SJCRH30 (cell line): ENCODE measurements at regions not wholly inside any gene's neighbourhood (a gene's known extent, or its start where the extent isn't known, plus 50 kb on each side); places are given as distances from the start of the nearest gene placed in this dataset.

Source experiments
- DNase-seq, 2 experiments: peaks; one replicate each; pipeline ENCODE4 v3.0.0-alpha.2; 2015 to 2020
- H3K27ac ChIP-seq: fragments of 250-450 bp; sonication (Bioruptor Pico); 2 replicates; pipeline ENCODE4 v1.5.1; 2020; ENCODE audit warnings: mild to moderate bottlenecking, moderate library complexity
- H3K27me3 ChIP-seq: fragments of 250-450 bp; sonication (Bioruptor Pico); 2 replicates; pipeline ENCODE4 v1.5.1; 2020; ENCODE audit warnings: mild to moderate bottlenecking, moderate library complexity
- H3K36me3 ChIP-seq: fragments of 250-450 bp; sonication (Bioruptor Pico); 2 replicates; pipeline ENCODE4 v1.5.1; 2020; ENCODE audit warnings: mild to moderate bottlenecking, moderate library complexity
- H3K4me1 ChIP-seq: fragments of 250-450 bp; sonication (Bioruptor Pico); 2 replicates; pipeline ENCODE4 v1.5.1; 2020; ENCODE audit warnings: mild to moderate bottlenecking, moderate library complexity
- H3K4me3 ChIP-seq: fragments of 250-450 bp; sonication (Bioruptor Pico); 2 replicates; pipeline ENCODE4 v1.5.1; 2020; ENCODE audit warnings: mild to moderate bottlenecking, moderate library complexity
- H3K9me3 ChIP-seq: fragments of 250-450 bp; sonication (Bioruptor Pico); replicated peaks from 2 replicates; pipeline ENCODE4 v1.5.1; 2020; ENCODE audit warnings: mild to moderate bottlenecking, moderate library complexity

- no peaks in the 10 kb centered on the region for H3K36me3 ChIP-seq
- H3K27me3 ChIP-seq = no peaks in the 10 kb centered on the region
- no peaks in the 10 kb centered on the region for H3K9me3 ChIP-seq
- no peaks in the 10 kb centered on the region for H3K4me1 ChIP-seq
- DNase-seq = no peak
- H3K27ac ChIP-seq = no peak overlapping the region
- no peak overlapping the region for H3K4me3 ChIP-seq
Observed at GRCh38 chr9:17970277-17970676, 391.4 kb downstream of the SH3GL2 start.

DNA sequence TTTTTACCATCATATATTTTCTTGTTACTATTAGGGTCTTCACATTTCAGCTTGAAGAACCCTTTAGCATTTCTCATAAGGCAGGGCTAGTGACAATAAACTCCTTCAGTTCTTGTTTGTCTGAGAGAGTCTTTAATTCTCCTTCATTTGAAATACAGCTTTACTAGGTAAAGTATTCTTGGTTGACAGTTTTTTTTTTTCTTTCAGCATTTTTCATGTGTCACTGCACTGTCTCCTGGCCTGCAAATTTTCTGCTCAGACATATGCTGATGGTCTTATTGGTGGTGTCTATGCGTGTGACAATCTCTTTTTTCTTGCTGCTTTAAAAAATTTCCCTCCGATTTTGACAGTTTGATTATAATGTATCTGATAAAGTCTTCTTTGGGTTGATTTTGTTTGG lies 399.9 kb downstream of the SH3GL2 start:
- Histone ChIP-seq H3K27ac (no peak overlapping the region), H3K36me3 (no peaks in the 10 kb centered on the region), H3K4me1 (no peaks in the 10 kb centered on the region), H3K27me3 (no peaks in the 10 kb centered on the region), H3K4me3 (no peak overlapping the region), H3K9me3 (no peaks in the 10 kb centered on the region)
- DNase-seq = no peak

- Histone ChIP-seq H3K9me3 (no peaks in the 10 kb centered on the region), H3K27me3 (no peaks in the 10 kb centered on the region), H3K4me3 (no peak overlapping the region), H3K27ac (no peak overlapping the region), H3K36me3 (no peaks in the 10 kb centered on the region), H3K4me1 (no peaks in the 10 kb centered on the region)
- DNase-seq = no peak
Observed at GRCh38 chr9:17986595-17986994, 407.7 kb downstream of the SH3GL2 start.

GRCh38 chr9:17987189-17987588 lies 408.3 kb downstream of the SH3GL2 start:
- Histone ChIP-seq H3K27ac (no peak overlapping the region), H3K36me3 (no peaks in the 10 kb centered on the region), H3K27me3 (no peaks in the 10 kb centered on the region), H3K4me1 (no peaks in the 10 kb centered on the region), H3K9me3 (no peaks in the 10 kb centered on the region), H3K4me3 (no peak overlapping the region)
- no peak for DNase-seq

GRCh38 chr9:17988489-17988888 lies 409.6 kb downstream of the SH3GL2 start:
- Histone ChIP-seq H3K36me3 (no peaks in the 10 kb centered on the region), H3K4me1 (no peaks in the 10 kb centered on the region), H3K9me3 (no peaks in the 10 kb centered on the region), H3K27ac (no peak overlapping the region), H3K4me3 (no peak overlapping the region), H3K27me3 (no peaks in the 10 kb centered on the region)
- DNase-seq = no peak

- Histone ChIP-seq H3K4me1 (no peaks in the 10 kb centered on the region), H3K4me3 (no peak overlapping the region), H3K27me3 (no peaks in the 10 kb centered on the region), H3K9me3 (no peaks in the 10 kb centered on the region), H3K27ac (no peak overlapping the region), H3K36me3 (no peaks in the 10 kb centered on the region)
- no peak for DNase-seq
Observed at GRCh38 chr9:17990602-17991001, 411.7 kb downstream of the SH3GL2 start.

- DNase-seq = no peak
- no peaks in the 10 kb centered on the region for H3K36me3 ChIP-seq
- H3K27me3 ChIP-seq = no peaks in the 10 kb centered on the region
- H3K4me1 ChIP-seq = no peaks in the 10 kb centered on the region
- H3K27ac ChIP-seq = no peak overlapping the region
- H3K4me3 ChIP-seq = no peak overlapping the region
- no peaks in the 10 kb centered on the region for H3K9me3 ChIP-seq
Observed at GRCh38 chr9:17993024-17993423, 414.2 kb downstream of the SH3GL2 start.

GRCh38 chr9:17994695-17995425 lies 416.0 kb downstream of the SH3GL2 start:
- Histone ChIP-seq H3K27ac (no peak overlapping the region), H3K36me3 (no peaks in the 10 kb centered on the region), H3K4me1 (no peaks in the 10 kb centered on the region), H3K27me3 (no peaks in the 10 kb centered on the region), H3K4me3 (no peak overlapping the region), H3K9me3 (no peaks in the 10 kb centered on the region)
- peak in 1 of 2 experiments; percentile 17 for DNase-seq

DNA sequence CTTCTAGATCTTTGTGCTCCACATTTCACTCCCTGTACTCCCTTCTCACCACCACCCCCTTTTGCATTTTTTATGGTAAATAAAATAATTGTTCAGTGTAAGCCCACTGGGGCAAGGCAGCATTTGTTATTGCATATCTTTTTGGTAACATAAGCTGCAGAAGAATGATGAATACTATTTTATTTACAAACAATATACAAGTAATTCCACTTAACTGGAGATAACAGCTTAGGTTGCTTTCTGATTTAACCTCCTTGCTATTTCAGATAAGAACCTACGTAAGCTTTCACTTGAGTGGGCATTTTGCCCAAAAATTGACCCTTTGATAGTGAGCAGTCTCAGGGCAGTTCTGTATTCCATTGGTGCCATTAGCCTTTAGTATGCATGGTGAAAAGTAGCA lies 417.9 kb downstream of the SH3GL2 start:
- Histone ChIP-seq H3K27me3 (no peaks in the 10 kb centered on the region), H3K36me3 (no peaks in the 10 kb centered on the region), H3K4me3 (no peak overlapping the region), H3K27ac (no peak overlapping the region), H3K4me1 (no peaks in the 10 kb centered on the region), H3K9me3 (no peaks in the 10 kb centered on the region)
- no peak for DNase-seq

DNA sequence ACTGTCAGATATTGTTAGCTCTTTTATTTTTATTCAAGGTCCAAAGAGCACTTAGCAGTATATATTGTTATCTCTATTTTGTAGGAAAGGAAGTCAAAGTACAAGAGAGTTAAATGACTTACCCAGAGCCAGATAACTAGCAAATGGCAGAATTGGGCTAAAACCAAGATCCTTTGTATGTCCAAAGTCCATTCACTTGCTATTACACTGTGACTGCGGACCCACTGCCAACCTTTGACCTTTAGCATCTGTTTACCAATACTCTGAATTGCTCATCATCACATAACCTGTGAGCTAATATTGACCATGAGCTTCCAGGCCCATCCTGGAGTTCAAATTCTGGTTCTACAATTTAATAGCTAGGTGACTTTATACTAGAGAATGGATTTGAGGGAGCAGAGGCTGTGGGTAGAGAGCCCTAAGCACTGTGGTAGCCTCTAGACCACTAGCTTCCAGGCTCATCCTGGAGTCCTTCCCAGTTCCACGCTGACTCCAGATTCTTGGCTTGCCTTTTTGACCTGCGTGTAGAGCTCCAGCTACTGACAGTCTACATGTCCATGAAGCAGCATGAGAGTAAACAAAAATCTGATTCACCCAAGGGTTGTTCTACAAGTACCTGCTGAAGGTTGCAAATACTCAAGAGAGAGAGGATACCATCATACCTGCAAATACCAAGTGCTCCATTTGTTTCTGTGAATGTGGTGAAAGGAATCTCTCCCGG lies 424.0 kb downstream of the SH3GL2 start:
- Histone ChIP-seq H3K27ac (no peak overlapping the region), H3K9me3 (no peaks in the 10 kb centered on the region), H3K36me3 (no peaks in the 10 kb centered on the region), H3K27me3 (no peaks in the 10 kb centered on the region), H3K4me3 (no peak overlapping the region), H3K4me1 (no peaks in the 10 kb centered on the region)
- no peak for DNase-seq

DNA sequence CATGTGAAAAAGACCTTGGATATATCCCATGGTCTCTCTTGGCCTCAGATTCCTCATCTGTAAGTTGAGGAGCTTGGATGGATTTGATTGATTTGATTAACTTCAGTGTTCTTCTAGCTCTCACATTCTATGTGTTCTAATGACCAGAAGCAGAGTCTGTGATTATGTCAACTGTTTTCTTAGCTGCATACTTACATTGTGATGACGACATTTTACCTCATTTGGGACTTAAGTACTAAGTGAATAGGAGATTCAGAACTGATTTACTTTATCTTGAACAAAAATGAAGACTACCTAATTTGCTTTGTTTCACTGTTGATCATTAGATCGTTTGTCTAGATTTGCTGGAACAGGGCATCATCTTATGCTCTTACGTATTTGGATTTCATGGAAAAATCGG lies 427.7 kb downstream of the SH3GL2 start:
- Histone ChIP-seq H3K4me3 (no peak overlapping the region), H3K4me1 (no peaks in the 10 kb centered on the region), H3K36me3 (no peaks in the 10 kb centered on the region), H3K27me3 (no peaks in the 10 kb centered on the region), H3K27ac (no peak overlapping the region), H3K9me3 (no peaks in the 10 kb centered on the region)
- DNase-seq = no peak

DNA sequence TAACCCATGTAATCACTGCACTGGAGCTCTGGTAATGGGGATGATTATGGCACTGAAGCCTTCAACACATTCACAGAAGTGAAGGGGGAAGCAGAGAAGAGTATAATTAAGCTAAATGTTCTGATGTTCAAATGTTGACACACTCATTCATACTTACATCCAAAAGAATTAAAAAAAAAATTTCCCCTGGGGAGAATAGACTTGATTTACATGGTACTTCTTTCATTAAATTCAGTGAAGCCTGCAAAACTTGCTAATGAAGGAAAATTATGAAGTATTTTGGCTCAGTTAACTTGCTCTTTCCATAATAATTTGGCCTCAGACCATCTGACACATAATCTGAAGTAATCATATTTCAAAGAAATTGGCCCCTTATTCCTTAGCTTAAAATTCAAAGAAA lies 428.8 kb downstream of the SH3GL2 start:
- no peaks in the 10 kb centered on the region for H3K27me3 ChIP-seq
- H3K36me3 ChIP-seq = no peaks in the 10 kb centered on the region
- no peaks in the 10 kb centered on the region for H3K4me1 ChIP-seq
- no peak overlapping the region for H3K4me3 ChIP-seq
- H3K9me3 ChIP-seq = no peaks in the 10 kb centered on the region
- H3K27ac ChIP-seq = no peak overlapping the region
- DNase-seq = no peak

DNA sequence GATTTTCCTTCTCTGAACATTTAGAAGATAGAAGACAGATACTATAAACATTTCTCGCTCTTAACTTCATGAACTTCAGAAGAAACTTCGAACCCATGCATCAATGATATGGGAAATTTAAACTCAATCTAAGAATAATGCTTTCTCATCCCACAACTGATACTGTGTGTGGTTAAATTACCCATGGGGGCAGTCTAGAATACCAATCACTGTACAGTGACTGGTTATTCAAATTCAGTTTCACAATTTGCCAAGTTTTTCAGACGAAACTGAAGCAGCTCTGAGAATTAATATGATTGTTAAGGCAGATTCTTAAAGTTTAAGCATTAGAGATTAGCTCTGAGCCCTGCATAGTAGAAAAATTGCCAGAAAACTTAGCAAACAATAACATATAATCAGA lies 431.0 kb downstream of the SH3GL2 start:
- DNase-seq = no peak
- Histone ChIP-seq H3K36me3 (no peaks in the 10 kb centered on the region), H3K4me3 (no peak overlapping the region), H3K27me3 (no peaks in the 10 kb centered on the region), H3K4me1 (no peaks in the 10 kb centered on the region), H3K9me3 (no peaks in the 10 kb centered on the region), H3K27ac (no peak overlapping the region)

GRCh38 chr9:18010492-18010891 lies 431.6 kb downstream of the SH3GL2 start:
- Histone ChIP-seq H3K36me3 (no peaks in the 10 kb centered on the region), H3K4me3 (no peak overlapping the region), H3K4me1 (no peaks in the 10 kb centered on the region), H3K9me3 (no peaks in the 10 kb centered on the region), H3K27me3 (no peaks in the 10 kb centered on the region), H3K27ac (no peak overlapping the region)
- DNase-seq = no peak

DNA sequence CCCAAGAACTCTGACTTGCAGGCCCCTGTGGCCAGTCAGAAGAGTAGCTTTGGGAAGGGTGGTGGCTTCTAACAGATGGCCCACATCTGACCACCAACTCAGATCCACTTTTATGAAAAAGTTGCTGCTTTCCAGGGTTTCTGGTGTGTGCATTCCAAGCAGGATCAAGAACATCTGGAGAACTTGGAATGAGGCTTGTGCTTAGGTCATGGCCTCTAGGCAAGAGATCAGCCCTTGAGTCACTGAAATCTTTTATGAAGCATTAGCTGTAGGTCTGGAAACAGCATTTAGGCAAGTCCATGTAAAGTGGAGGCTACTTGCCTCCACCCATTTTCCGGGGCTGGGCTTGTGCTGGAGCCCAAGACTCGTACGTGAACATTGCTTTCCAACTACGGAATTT lies 433.3 kb downstream of the SH3GL2 start:
- Histone ChIP-seq H3K27me3 (no peaks in the 10 kb centered on the region), H3K4me1 (no peaks in the 10 kb centered on the region), H3K9me3 (no peaks in the 10 kb centered on the region), H3K27ac (no peak overlapping the region), H3K4me3 (no peak overlapping the region), H3K36me3 (no peaks in the 10 kb centered on the region)
- DNase-seq = no peak

DNA sequence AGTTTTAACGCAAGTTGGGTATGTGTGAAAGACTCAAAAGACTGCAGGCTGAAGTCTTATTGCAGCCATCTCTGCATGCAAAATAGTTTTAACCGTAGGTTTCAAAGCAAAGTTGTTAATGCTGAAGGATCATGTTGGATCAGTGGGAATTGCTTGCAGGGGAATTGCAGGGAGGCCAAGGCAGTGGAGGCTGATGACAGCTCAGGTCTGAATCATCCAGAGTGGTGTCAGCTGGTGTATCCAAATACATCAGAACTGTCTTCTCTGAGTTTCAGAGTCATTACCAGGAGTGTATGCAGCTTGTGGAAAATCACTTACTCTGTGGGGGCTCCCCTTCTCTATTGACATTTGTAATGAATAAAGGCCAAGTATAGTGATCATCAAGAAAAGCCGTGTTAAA lies 435.7 kb downstream of the SH3GL2 start:
- no peaks in the 10 kb centered on the region for H3K4me1 ChIP-seq
- no peak overlapping the region for H3K27ac ChIP-seq
- no peaks in the 10 kb centered on the region for H3K36me3 ChIP-seq
- DNase-seq = no peak
- H3K27me3 ChIP-seq = no peaks in the 10 kb centered on the region
- H3K9me3 ChIP-seq = no peaks in the 10 kb centered on the region
- no peak overlapping the region for H3K4me3 ChIP-seq
